ENCODE measurements at regions not wholly inside any gene's neighbourhood (a gene's known extent, or its start where the extent isn't known, plus 50 kb on each side); places are given as distances from the start of the nearest gene placed in this dataset.
"Not testable (repeated sequence)": the region's sequence is repeated elsewhere in the genome, so short reads cannot be mapped to it uniquely, and the experiment has no call there.

- DNase-seq (ENCODE audit: low read depth): peak; percentile 72
Measured at GRCh38 chr6:12348530-12349511, 58.7 kb downstream of the EDN1 start.

- DNase-seq (ENCODE audit: low read depth): no peak
Measured at GRCh38 chr6:12350644-12351170, 60.5 kb downstream of the EDN1 start.

DNA sequence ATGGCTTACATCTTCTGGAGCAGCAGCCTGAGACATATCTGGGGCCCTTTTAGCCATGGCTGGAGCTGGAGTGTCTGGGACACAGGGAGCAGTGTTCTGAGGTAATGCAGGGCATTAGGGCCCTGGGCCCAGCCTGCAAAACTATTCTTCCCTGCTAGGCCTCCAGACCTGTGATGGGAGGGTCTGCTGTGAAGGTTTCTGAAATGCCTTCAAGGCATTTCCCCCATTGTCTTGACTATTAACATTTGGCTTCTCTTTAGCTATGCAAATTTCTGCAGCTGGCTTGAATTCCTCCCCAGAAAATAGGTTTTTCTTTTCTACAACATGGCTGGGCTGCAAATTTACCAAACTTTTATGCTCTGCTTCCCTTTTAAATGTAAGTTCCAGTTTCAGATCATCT lies 61.5 kb downstream of the EDN1 start:
- DNase-seq (ENCODE audit: low read depth): no peak

- no peak for DNase-seq (ENCODE audit: low read depth)
Measured at GRCh38 chr6:12353731-12354130, 63.6 kb downstream of the EDN1 start.

GRCh38 chr6:12354499-12354898 lies 64.3 kb downstream of the EDN1 start:
- DNase-seq (ENCODE audit: low read depth): peak; percentile 89

GRCh38 chr6:12355354-12355753 lies 65.2 kb downstream of the EDN1 start:
- no peak for DNase-seq (ENCODE audit: low read depth)

DNA sequence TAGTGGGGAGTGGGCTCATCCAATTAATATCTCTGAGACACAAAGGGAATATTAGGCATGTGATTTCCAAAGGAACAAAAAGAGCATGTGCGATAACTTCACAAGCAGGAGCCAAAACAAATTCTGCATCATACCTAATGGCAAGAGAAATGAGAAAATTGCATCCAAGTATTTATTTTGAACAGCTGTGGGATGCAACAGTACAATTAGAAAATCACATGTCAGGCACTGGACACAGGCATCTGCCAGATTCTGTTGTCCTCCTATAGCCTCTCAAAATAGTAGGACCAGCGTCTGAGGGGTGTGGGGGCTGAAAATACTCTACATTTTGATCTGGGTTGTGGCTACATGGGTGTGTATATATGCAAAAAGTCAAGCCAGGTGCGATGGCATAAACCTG lies 66.3 kb downstream of the EDN1 start:
- DNase-seq (ENCODE audit: low read depth): no peak

DNA sequence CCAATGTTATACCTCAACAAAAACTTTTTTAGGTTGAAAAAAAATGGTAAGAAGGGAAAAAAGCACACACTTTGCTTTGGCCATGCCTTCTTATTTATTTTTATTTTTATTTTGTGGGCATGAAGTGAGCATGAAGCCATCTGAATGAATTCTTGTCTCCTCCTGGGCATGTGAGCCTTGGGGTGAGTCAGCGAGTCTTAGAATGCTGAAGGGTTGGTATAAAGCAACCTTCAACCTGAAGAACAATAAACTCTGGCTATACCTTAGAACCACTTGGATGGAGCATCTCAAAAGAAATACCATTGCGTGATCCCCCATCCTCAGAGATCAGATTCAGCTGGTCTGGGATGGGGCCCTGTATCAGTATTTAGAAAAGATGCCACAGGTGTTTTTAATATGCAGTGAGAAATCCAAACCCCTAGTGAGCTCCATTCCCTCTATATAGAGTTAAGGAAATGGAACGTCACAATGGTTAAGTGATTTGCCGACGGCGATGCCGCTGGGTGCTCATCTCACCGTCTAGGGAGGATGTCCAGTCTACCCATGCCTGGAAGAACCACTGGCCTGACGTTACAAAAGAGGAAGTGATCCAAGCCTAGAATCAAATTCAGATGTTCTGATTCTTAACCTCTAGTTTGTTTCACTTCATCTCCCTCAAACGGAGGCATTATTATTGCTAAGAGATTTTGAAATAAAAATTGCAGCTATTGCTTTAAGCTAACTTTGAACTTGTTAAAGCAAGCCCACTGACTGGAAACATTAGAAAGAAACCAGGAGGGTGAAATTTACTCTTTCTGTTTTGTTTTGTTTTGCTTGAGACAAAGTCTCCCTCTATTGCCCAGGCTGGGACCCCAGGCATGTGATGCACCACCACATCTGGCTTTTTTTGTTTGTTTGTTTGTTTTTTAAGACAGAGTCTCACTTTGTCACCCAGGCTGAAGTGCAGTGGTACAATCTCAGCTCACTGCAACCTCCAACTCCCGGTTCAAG lies 67.1 kb downstream of the EDN1 start:
- DNase-seq (ENCODE audit: low read depth): no peak

DNA sequence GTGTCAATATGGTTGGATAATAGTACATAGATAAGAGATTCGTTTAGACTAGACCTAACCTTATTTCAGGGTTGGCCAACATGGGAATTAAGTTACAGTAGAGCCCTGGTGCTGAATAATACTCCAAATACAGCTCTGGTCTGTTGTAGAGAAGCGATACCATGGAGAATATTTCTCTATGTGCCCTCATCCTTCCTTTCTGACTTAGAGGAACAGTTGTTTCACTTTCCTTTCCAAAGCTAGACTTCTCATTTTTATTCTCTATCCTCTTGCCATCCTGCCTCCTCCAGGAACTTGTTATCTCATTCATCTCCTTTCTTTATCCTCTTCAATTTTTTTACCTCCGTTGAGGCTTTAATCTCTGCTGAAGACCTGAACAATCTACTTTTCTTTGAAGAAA lies 68.9 kb downstream of the EDN1 start:
- DNase-seq (ENCODE audit: low read depth): no peak

DNA sequence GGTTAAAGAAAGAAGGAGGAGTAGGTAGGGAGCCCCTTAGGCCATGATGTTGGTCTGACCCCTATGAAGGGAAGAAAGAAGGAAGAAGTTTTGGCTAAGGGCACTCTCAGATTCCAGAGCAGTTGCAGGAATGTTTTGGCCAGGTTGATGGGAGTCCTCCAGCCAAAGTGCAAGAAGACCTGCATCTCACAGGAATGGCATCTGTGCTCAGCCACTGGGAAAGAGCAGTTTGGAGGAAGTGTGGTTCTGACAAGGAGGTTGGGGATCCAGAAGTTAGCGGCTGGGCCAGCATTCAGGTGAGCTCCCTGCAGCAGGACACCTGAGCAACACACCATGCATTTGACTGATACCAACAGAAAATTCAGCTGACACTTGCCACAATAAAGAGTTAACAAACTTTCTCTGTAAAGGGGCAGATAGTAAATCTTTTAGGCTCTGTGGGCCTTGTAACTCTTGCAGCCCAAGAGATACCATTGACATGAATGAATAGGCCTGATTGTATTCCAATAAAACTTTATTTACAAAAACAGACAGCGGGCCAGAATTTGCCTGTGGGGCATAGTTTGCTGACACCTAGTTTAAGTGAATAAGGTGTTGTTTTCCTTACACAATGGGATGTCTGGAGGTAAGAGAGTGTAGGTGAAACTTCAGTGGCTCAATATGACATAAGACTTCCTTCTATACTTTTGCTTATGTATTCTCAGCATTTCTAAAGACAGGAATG lies 71.0 kb downstream of the EDN1 start:
- DNase-seq (ENCODE audit: low read depth): no peak

- not testable (repeated sequence) for DNase-seq (ENCODE audit: low read depth)
Measured at GRCh38 chr6:12363277-12363650, 73.1 kb downstream of the EDN1 start.

DNA sequence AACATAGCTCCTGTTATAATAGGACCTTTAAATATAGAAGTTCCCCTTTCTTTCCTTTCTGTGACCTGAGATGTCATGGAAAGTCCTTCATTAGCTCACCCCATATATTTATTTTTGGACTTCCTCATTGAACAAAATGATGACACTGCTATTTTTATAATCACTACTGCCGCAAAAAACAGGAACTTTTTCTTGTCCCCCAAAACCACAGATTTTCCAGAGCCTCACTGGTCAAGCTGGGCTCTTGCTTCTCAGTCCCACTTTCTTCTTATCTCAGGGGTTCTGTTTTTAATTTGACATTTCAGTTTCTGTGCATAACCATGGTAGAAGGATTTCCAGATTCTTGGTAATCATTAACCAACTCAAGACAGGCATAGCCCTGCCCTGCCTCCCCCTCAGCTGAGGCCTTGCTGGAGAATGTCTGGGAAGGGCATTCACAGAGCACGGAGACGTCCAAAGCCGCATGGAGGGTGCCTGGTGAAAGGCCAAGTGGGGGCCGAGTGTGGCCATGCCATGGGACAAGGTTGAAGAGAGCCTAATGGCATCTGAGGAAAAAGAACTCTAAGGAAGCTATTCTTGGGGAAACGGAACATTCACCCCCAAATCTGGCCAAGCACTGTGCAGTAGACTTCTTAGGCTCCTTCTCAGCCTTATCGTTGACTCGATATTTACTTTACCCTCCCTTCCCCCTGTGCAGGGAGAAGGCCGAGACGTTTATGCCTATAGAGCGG lies 73.7 kb downstream of the EDN1 start:
- DNase-seq (ENCODE audit: low read depth): no peak

DNA sequence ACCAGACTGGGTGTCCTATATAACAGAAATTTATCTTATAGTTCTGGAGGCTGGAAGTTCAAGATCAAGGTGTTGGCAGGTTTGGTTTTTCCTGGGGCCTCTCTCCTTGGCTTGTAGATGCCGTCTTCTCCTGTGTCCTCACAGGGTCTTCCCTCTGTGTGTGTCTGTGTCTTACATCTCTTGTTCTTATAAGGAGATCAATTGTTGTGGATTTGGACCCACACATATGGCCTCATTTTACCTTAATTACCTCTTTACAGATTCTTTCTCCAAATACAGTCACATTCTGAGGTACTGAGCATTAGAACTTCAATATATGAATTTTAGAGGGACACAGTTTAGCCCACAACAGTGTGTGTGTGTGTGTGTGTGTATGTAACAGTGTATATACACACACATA lies 74.5 kb downstream of the EDN1 start:
- DNase-seq (ENCODE audit: low read depth): no peak

- DNase-seq (ENCODE audit: low read depth): no peak
Measured at GRCh38 chr6:12366731-12367130, 76.6 kb downstream of the EDN1 start.

DNA sequence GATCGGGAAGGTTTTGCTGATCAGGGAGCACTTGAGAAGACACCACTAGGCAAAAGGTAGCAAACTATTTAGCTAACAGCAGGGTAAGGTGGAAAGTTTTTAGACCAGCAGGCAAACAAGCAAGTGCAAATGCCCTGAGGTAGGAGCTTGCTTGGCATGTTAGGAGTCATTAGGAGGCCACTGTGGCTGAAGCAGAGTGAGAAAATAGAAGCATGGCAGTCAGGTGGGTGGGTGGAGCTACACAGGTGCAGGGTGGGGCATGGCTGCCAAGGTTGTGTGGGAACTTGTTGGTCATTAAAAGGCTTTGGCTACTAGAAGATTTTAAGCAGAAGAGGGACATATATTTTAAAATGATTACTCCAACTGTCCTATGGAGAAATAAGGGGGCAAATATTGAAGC lies 77.3 kb downstream of the EDN1 start:
- DNase-seq (ENCODE audit: low read depth): no peak

- no peak for DNase-seq (ENCODE audit: low read depth)
Measured at GRCh38 chr6:12369355-12369754, 79.2 kb downstream of the EDN1 start.

DNA sequence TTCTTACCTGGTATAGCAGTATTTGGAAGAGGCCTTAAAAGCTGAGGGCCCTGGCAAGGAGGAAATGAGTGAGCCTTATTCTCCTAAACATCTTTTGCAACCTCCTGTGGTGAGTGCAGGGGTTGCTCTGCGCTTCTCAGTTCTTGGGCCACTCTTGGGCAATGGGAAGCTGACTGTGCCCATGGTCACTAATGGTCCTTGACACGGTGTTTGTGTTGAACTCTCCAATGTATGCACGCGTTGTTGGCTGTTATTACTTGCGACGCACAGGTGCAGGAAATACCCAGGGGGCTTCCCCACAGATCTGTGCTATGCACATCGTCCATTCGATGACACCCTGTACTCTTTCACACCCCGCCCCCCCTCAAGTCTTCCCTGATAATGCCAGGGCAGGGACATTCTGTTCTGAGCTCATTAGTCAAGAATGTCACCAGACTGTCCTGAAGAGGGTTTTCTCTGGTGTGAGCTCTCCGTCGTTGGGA lies 79.7 kb downstream of the EDN1 start:
- DNase-seq (ENCODE audit: low read depth): no peak

- DNase-seq (ENCODE audit: low read depth): no peak
Measured at GRCh38 chr6:12371151-12371550, 81.0 kb downstream of the EDN1 start.

GRCh38 chr6:12371641-12372146 lies 81.5 kb downstream of the EDN1 start:
- DNase-seq (ENCODE audit: low read depth): no peak

DNA sequence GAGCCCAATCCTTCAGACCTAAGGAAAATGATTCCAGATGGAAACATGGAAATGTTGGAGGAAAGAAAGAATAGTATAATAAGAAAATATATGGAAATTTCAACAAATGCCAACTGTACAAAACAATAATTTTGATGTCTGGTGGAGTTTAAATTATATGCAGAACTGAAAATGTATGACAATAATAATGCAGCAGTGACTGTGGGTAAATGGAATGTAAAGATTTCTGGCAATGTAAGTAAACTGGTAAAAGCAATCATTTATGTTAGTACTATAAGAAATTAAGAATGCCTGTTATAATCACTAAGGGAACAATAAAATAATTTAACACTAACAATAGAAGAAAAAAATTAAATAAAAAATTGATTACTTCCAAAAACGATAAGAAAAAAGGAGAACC lies 89.0 kb downstream of the EDN1 start:
- DNase-seq (ENCODE audit: low read depth): no peak

DNA sequence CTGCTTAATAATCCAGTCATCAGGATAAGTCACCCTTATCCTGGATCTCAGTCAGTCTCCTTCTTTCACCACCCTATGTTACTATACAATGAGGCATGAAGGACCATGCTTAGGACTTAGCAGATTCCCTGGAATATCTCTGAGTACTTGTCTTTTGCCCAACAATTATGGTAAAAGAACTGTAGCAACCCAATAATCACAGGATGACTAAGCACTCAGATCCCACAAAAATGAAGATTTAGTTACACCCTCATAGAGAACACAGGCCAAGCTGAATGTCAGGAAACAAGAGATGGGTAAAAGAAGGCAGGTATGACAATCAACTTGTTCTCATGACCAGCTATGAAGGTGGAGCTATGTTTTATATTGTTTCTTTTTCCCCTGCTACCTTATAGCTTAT lies 91.4 kb downstream of the EDN1 start:
- no peak for DNase-seq (ENCODE audit: low read depth)

Data from non-pigmented ciliary epithelial cell (primary cell).